IMR-90 (cell line): ENCODE measurements at regions not wholly inside any gene's neighbourhood (a gene's known extent, or its start where the extent isn't known, plus 50 kb on each side); places are given as distances from the start of the nearest gene placed in this dataset.

Source experiments
- CTCF ChIP-seq: conservative IDR thresholded peaks from 2 replicates; pipeline ENCODE4 v1.5.1; 2012; ENCODE audit warnings: mild to moderate bottlenecking, low read depth, low read length, improper control_type of control experiment
- FOS ChIP-seq: fragments of 150-350 bp; IDR thresholded peaks from 2 replicates; pipeline ENCODE4 v1.6.1; 2016; ENCODE audit warnings: low read depth, low read length
- MXI1 ChIP-seq: IDR thresholded peaks from 2 replicates; pipeline ENCODE4 v1.6.1; 2012; ENCODE audit warnings: low read depth, mild to moderate bottlenecking, low read length, moderate library complexity, borderline replicate concordance
- POLR2A ChIP-seq: IDR thresholded peaks from 2 replicates; pipeline ENCODE4 v1.6.1; 2012; ENCODE audit warnings: mild to moderate bottlenecking, low read depth, low read length
- RAD21 ChIP-seq: IDR thresholded peaks from 2 replicates; pipeline ENCODE4 v1.6.1; 2012; ENCODE audit warnings: low read length, improper control_type of control experiment
- RCOR1 ChIP-seq: IDR thresholded peaks from 2 replicates; pipeline ENCODE4 v1.6.1; 2012; ENCODE audit warnings: mild to moderate bottlenecking, low read length, improper control_type of control experiment; ENCODE audit not compliant: insufficient replicate concordance
- USF2 ChIP-seq: fragments of 150-350 bp; IDR thresholded peaks from 2 replicates; pipeline ENCODE4 v1.6.1; 2017; ENCODE audit warnings: mild to moderate bottlenecking, antibody characterized with exemption, low read length, low read depth

GRCh38 chr14:101683365-101683764 lies 78.1 kb upstream of the PPP2R5C start:
- no peak for TF ChIP-seq CTCF
- TF ChIP-seq FOS = no peak
- no peak for TF ChIP-seq RAD21
- no peak for TF ChIP-seq POLR2A
- no peak for TF ChIP-seq RCOR1
- TF ChIP-seq USF2 = no peak
- TF ChIP-seq MXI1 = no peak
